Psoas muscle (tissue), 7 donors: ENCODE measurements at regions not wholly inside any gene's neighbourhood (a gene's known extent, or its start where the extent isn't known, plus 50 kb on each side); places are given as distances from the start of the nearest gene placed in this dataset.

Experiments used
- ATAC-seq, 4 donors: fragments of 200-7000 bp; cut with Tn5 transposase; one replicate each; pipeline ENCODE4 v1.9.1; 2020; ENCODE audit warnings: moderate library complexity in 3 of 4, mild to moderate bottlenecking in 2 of 4
- DNase-seq, 2 donors: peaks; one replicate each; pipeline ENCODE4 v3.0.0-alpha.2; 2020
- H3K27ac ChIP-seq: fragments of 200-600 bp; one replicate; pipeline ENCODE4 v1.8.0; 2022
- H3K27me3 ChIP-seq, 3 donors: fragments of 200-600 bp in 1 of 3; one replicate each; pipeline versions ENCODE4 v1.6.1 to v1.8.0; 2013 to 2022; ENCODE audit warnings: low read length in 2 of 3, mild to moderate bottlenecking in 2 of 3, moderate library complexity in 1 of 3; ENCODE audit not compliant: insufficient read depth in 3 of 3
- H3K36me3 ChIP-seq, 2 donors: fragments of 200-600 bp in 1 of 2; one replicate each; pipeline versions ENCODE4 v1.6.1 to v1.8.0; 2013 to 2022; ENCODE audit warnings: low read depth in 1 of 2, mild to moderate bottlenecking in 1 of 2, moderate library complexity in 1 of 2; ENCODE audit not compliant: insufficient read depth in 1 of 2
- H3K4me1 ChIP-seq: fragments of 200-600 bp; one replicate; pipeline ENCODE4 v1.8.0; 2022
- H3K4me3 ChIP-seq: fragments of 200-600 bp; one replicate; pipeline ENCODE4 v1.8.0; 2022; ENCODE audit warnings: mild to moderate bottlenecking
- H3K9me3 ChIP-seq: fragments of 200-600 bp; one replicate; pipeline ENCODE4 v1.8.0; 2022
- CTCF ChIP-seq: fragments of 200-600 bp; IDR thresholded peaks from one replicate; pipeline ENCODE4 v1.8.0; 2022; ENCODE audit warnings: antibody characterized with exemption
- WGBS, 3 donors: extraction: QIAGEN DNeasy Blood & Tissue Kit; methylation state at CpG; one replicate each; pipeline versions ENCODE4 v1.1.6 to v1.1.7; 2013; 5-methylcytosine and 5-hydroxymethylcytosine counted together
- intact Hi-C, 2 donors: fragments of 100-400 bp; cut with DNase I; formaldehyde crosslinking; loops; one replicate each; pipeline versions ENCODE4 v1.11.0 to v1.14.2; 2022
- donor health status: healthy with polysubstance abuse.
- donor health status: DM: no; HTN: no; CAD: no; lungs with moderate emphysema.
- donor health status: Bipolar disorder and iron deficiency.
- donor health status: healthy.
- donor health status: DM: yes; HTN: yes; CAD: no.
- donor health status: DM: no; HTN: no; CAD: no.
- donor health status: DM: yes; HTN: yes; CAD: no.

GRCh38 chr2:176769499-176770370, 442.9 kb upstream of the HNRNPA3 start:
- ATAC-seq: no peak
- no peaks in the 10 kb centered on the region for H3K27me3 ChIP-seq
- 34 to 69% (median 44%) methylated on average over 6 of the region's 6 CpGs for WGBS, 3 donors
- no peaks in the 10 kb centered on the region for H3K9me3 ChIP-seq
- DNase-seq: no peak
- no peak overlapping the region for H3K4me3 ChIP-seq
- H3K4me1 ChIP-seq: peaks cover 9% of the 10 kb centered on the region
- intact Hi-C loops: no loop called here
- no peak for TF ChIP-seq CTCF
- no peak overlapping the region for H3K27ac ChIP-seq
- no peaks in the 10 kb centered on the region for H3K36me3 ChIP-seq

- ATAC-seq: no peak
- TF ChIP-seq CTCF: no peak
- WGBS, 3 donors: 90 to 97% (median 92%) methylated on average over 2 of the region's 2 CpGs
Measured at GRCh38 chr2:176772816-176773215, 439.8 kb upstream of the HNRNPA3 start.

GRCh38 chr2:176774766-176775451, 437.7 kb upstream of the HNRNPA3 start:
- Histone ChIP-seq H3K4me3 (no peak overlapping the region), H3K27ac (no peak overlapping the region), H3K4me1 (peaks cover 19% of the 10 kb centered on the region), H3K9me3 (no peaks in the 10 kb centered on the region), H3K27me3 (no peaks in the 10 kb centered on the region), H3K36me3 (no peaks in the 10 kb centered on the region)
- intact Hi-C loops: no loop called here
- DNase-seq (no peak), ATAC-seq (no peak)
- WGBS, 3 donors: 72 to 73% (median 72%) methylated on average over 2 of the region's 2 CpGs
- TF ChIP-seq CTCF: no peak

More at GRCh38 chr2:176772816-176773215, 439.8 kb upstream of the HNRNPA3 start:
- DNase-seq: no peak
- no peak overlapping the region for H3K27ac ChIP-seq
- H3K4me3 ChIP-seq: no peak overlapping the region
- intact Hi-C loops: no loop called here
- H3K9me3 ChIP-seq: no peaks in the 10 kb centered on the region
- peaks cover 9% of the 10 kb centered on the region for H3K4me1 ChIP-seq
- no peaks in the 10 kb centered on the region for H3K36me3 ChIP-seq
- H3K27me3 ChIP-seq: no peaks in the 10 kb centered on the region

- Histone ChIP-seq H3K9me3 (no peaks in the 10 kb centered on the region), H3K36me3 (no peaks in the 10 kb centered on the region), H3K4me1 (peaks cover 14% of the 10 kb centered on the region), H3K27me3 (no peaks in the 10 kb centered on the region), H3K4me3 (no peak overlapping the region), H3K27ac (no peak overlapping the region)
- intact Hi-C loops: no loop called here
- WGBS, 3 donors: 80 to 89% (median 83%) methylated on average over 3 of the region's 3 CpGs
- TF ChIP-seq CTCF: no peak
- DNase-seq: no peak
- ATAC-seq: no peak
Measured at GRCh38 chr2:176777262-176777661, 435.3 kb upstream of the HNRNPA3 start.
